ENCODE measurements at regions not wholly inside any gene's neighbourhood (a gene's known extent, or its start where the extent isn't known, plus 50 kb on each side); places are given as distances from the start of the nearest gene placed in this dataset.

GRCh38 chr16:77555791-77556190 is 121.0 kb upstream of the ADAMTS18 start:
- no peak for DNase-seq

- DNase-seq = no peak
These were observed 121.5 kb upstream of the ADAMTS18 start for GRCh38 chr16:77556201-77556873.

DNA sequence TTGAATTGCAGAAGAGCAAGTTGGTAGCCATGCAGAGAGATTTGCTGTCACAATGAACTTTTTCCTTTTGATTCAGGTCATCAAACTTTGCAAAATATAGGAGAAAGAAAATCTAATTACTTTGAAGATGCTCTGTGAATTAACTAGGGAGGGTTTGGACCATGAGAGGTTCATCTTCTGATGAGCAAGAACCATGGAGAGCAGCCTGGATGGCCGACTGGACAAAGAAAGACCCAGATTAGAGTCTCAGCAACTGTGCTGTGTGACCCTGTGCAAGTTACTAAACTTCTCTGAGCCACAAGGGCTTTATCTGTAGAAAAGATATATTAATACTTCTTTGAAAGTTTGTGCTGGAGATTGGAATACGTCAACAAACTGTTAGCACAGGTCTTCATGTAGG is 122.6 kb upstream of the ADAMTS18 start:
- DNase-seq = no peak

DNA sequence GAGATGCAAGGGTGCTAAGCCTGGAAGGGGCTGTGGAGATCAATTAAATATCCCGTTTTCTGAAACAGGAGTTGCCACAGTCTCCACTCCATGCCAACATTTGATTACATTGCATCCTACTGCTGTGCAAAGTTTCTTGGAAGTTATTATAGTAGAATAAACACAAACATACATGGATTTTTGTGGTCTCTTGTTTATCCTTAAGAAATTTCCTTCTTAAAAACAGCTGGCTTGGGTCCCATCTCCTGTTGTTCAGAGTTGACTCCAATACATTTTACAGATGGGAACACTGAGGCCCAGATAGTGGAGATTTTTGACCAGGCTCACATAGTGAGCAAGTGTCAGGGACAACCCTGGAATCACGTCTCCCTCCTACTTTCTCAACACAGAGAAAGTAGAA is 124.0 kb upstream of the ADAMTS18 start:
- DNase-seq = no peak

DNA sequence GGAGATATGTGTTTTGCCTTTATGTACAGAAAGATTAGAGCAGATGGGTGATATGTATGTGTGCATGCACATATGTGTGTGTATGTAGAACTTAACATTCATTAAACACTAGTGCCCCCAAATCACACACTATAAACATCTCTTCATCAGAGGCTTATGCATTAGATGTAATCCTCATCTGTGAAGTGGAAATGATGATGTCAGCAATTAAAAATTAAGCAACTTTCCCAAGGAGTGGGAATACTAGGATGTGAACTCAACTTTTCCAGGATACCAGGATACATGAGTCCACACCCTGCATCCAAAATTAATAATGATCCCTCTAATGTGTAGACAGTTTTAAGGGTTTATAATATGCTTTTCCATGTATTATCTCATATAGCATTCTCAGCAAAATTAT is 127.7 kb upstream of the ADAMTS18 start:
- no peak for DNase-seq

- DNase-seq = no peak
These were observed 130.1 kb upstream of the ADAMTS18 start for GRCh38 chr16:77564791-77565390.

- DNase-seq = no peak
These were observed 134.6 kb upstream of the ADAMTS18 start for GRCh38 chr16:77569406-77569805.

DNA sequence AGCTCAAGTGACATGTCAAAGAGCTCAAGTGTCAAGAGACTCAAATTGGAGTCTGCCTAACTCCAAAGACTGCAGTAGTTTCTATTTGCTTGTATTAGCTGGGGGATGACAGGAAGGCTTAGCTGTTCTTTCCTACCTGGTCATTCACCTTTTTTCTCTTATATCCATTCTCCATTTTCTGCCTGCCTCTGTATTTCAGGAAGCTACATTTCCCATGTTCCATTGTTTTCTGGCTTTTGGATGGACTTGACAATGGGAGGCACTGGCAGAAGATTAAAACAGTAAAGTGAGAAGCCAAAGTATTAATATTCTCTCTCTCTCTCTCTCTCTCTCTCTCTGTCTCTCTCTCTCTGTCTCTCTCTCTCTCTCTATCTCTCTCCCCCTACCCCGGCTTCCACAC is 135.7 kb upstream of the ADAMTS18 start:
- DNase-seq = no peak

- DNase-seq = no peak
These were observed 136.5 kb upstream of the ADAMTS18 start for GRCh38 chr16:77571115-77571862.

- no peak for DNase-seq
These were observed 140.2 kb upstream of the ADAMTS18 start for GRCh38 chr16:77574867-77575624.

- no peak for DNase-seq
These were observed 142.9 kb upstream of the NUDT7 start for GRCh38 chr16:77579351-77579891.

DNA sequence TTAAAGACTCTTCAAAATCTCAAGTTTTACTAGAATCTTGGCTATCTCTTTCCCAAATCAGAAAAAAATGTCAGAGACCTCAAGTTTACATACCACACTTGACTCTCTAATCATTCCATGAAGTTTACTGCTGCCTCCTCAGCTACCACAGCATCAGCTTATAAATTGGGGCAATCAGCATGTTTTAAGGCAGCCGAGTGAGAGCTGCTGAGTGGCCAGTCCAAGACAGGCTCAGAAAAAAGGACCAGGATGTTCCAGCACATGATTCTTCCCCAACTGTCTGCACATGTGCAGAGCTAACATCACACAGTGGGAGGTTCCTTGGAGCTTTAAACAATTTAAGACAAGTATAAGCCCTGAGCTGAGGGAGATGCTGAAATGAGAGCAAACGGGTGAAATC is 140.6 kb upstream of the NUDT7 start:
- DNase-seq = no peak

DNA sequence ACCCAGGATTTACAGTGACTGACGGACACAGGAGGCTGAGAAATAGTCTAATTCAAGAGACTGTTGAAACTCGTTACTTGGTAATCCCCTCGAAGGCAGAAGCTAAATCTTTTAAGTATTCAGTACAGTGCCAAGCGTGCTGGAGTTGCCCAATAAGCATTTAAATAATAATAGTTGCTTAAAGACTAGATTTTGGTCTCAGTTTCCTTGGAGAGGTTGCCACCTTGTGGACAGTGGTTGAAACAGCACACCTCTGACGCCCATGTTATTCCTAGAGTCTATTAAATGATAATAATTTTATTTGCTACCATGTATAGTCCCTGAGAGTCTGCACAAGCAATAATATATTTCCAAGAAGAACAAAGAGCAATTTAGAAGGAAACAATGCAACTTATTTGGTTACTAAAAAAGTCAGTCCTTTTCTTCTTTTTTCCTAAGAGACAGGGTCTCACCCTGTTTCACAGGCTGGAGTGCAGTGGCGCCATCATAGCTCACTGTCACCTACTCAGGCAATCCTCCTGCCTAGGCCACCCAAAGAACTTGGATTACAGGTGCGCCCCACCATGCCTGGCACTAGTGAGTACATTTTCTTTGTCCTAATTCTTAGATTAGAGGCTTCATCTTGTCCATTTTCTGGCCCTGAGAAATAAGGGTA is 138.0 kb upstream of the NUDT7 start:
- peak; percentile 26 for DNase-seq

DNA sequence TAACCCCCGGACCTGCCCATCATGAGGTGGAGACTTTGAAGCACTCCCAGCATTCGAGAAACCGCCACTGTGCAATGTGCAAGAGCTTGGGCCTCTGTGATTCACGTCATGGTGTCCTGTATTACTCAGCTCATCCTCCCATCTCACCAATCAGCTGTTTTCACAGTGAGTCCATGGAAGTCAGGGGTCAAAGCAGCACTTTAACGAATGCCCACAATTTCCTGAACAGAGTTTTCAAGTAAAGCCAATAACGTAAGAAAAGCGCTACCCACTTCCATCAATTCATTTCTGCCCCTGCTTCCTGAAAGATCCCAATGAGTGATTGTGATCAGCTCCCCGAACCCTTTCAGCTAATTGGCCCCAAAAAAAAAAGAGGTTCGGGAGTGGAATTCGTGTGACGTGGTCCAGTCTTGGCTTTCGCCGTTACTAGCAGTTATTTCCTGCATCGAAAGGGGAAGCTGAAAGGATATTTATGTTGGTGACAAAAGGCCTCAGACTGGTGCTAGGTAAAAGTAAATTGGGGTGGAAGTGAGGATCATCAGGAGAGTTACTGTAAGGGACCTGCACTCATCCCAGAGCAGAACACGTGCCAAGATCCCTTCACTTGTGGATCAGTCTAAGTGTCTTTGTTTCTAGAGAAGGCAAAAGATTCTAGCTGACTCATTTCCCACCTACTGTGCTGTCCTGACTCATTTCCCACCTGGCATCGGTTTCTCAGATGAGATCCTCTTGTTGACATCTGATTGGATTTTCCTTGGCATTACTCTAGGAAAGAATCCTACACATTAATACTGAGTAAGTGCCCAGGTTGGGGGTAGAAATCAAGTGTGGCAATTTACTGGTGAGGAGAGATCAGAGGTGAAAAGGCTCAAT is 136.7 kb upstream of the NUDT7 start:
- DNase-seq = no peak

GRCh38 chr16:77588389-77588788 is 133.9 kb upstream of the NUDT7 start:
- DNase-seq = no peak

DNA sequence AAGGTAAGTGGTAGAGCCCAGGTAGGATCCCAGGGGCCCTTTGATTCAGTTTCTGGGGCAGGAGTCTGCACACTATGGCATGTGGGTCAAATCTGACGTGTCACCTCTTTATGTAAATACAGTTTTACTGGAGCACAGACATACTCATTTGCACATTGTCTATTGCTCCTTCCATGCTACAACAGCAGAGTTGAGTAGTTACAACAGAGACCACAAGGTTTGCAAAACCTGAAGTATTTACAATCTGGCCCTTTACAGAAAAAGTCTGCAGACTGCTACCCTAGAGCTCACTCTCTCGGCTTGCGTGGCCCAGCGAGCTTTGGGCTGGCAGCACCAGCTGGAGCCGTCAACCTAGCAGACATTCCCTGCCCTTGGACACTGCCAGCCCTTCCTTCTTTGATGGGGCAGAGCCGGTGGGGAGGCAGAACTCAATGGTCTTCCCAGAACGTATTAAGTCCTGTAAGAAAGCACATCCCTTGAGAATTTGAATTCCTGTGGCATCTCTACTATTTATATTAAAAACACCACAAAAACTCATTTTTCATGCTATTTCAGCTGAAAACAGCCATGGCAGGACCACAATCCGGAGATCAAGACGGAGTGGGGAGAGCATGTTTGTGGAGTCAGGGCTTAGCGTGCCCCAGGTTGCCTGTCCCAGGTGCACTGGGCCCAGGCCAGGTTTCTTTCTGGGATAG is 133.1 kb upstream of the NUDT7 start:
- DNase-seq = no peak

DNA sequence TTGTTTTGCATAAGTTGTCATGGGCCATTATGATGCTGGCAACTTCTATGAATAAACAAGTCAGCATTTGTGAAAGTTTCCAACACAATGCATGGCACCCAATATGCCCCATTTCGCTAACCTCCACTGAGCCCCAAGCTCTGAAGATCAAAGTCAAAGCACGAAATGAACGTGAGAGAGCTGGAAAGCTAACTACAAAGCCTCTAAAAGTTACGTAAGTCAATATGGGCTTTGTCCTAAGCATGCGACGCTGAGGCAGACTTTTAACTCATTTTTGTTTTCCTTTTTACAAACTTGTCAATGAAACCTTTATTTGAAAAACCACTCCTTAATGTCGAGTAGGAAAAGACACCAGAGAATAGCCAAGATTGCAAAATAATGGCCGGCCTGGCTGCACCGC is 131.6 kb upstream of the NUDT7 start:
- no peak for DNase-seq

DNA sequence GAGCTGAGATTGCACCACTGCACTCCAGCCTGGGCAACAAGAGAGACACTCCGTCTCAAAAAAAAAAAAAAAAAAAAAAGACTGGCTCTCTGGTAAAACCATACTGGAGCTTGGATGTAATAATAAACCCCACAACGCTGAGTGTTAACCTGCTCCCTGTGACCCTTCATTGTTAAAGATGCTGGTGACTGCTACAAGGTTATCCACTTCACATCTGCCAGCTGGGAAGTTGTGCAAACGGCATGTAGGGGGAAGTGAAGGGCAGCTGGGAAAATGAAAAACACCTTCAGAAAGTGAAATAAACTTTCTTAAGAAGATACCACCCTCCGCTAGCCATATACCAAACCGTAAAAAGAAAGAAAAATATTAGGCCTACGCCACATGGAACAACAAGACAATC is 131.0 kb upstream of the NUDT7 start:
- no peak for DNase-seq

GRCh38 chr16:77592021-77592420 is 130.3 kb upstream of the NUDT7 start:
- no peak for DNase-seq

GRCh38 chr16:77594057-77594456 is 128.3 kb upstream of the NUDT7 start:
- DNase-seq = no peak

Data from DMS79 (cell line).